ENCODE measurements at regions not wholly inside any gene's neighbourhood (a gene's known extent, or its start where the extent isn't known, plus 50 kb on each side); places are given as distances from the start of the nearest gene placed in this dataset.
"Not testable (repeated sequence)": the region's sequence is repeated elsewhere in the genome, so short reads cannot be mapped to it uniquely, and the experiment has no call there.

DNA sequence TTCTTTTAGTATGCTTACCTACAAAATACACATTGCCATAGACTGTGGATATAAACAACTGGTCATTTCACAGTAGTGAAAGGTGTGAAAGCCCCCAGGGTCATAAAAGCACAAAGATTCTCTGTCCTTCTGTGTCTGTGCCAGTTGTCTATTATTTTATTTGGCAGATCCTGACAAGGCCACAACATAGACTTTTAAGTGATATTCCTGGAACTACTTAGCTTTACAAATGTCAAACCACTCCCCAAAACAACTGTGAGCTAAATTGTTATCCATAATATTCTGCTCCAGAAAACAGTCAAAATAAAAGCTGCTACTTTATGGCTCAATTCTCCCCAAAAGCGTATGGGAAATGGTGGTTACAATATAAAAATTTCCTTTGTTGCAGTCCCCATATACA is 172.1 kb downstream of the SEC23A start:
- DNase-seq (ENCODE audit: low spot score in 2 of 2) (no peak), ATAC-seq (no peak)
- Mint-ChIP-seq H3K9me3 (no peaks in the 10 kb centered on the region), H3K4me1 (no peaks in the 10 kb centered on the region), H3K36me3 (no peaks in the 10 kb centered on the region), H3K4me3 (no peak overlapping the region), H3K27ac (no peak overlapping the region)

DNA sequence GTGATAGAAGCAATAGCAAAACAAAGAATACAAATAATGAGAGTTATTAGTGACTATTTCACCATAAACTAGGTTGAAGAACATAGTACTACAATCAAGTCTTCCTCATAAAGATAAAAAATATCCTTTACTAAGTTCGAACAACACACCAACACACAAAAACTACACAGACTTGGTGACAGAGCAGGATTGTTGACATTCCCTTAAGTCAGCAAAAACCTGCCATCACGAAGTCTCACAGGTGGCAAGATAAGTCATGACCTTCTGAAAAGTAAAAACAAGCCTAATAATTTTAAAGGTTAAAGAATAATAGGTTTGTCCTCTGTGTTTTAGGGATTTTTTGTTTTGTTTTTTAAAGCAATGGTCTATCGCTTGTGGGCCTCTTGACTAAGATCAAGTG is 173.0 kb downstream of the SEC23A start:
- H3K27ac Mint-ChIP-seq: no peak overlapping the region

DNA sequence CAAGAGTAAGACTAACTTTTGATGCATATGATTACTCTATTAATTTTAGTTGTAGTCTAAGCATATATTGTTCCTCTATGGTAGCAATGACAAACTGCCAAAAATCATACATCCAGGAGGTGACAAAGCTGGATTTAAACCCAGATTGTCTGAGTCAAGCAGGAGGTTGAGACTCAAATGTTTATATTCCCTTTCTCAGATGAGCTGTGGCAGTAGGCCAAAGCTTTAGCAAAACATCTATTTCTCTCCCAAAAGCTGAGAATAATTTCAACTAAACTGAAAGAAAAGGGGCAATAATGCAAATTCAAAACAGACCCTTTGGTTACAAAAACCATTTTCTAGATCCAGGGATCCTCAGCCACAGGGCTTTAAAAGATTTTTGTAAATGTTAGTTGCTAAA is 173.6 kb downstream of the SEC23A start:
- no peaks in the 10 kb centered on the region for H3K9me3 Mint-ChIP-seq
- no peaks in the 10 kb centered on the region for H3K36me3 Mint-ChIP-seq
- no peaks in the 10 kb centered on the region for H3K4me1 Mint-ChIP-seq
- H3K4me3 Mint-ChIP-seq: no peak overlapping the region
- no peak for ATAC-seq
- DNase-seq (ENCODE audit: low spot score in 2 of 2): no peak
- no peak overlapping the region for H3K27ac Mint-ChIP-seq

More for the DNA sequence above, 173.0 kb downstream of the SEC23A start:
- ATAC-seq (no peak), DNase-seq (ENCODE audit: low spot score in 2 of 2) (no peak)
- Mint-ChIP-seq H3K4me1 (no peaks in the 10 kb centered on the region), H3K36me3 (no peaks in the 10 kb centered on the region), H3K9me3 (no peaks in the 10 kb centered on the region), H3K4me3 (no peak overlapping the region)

DNA sequence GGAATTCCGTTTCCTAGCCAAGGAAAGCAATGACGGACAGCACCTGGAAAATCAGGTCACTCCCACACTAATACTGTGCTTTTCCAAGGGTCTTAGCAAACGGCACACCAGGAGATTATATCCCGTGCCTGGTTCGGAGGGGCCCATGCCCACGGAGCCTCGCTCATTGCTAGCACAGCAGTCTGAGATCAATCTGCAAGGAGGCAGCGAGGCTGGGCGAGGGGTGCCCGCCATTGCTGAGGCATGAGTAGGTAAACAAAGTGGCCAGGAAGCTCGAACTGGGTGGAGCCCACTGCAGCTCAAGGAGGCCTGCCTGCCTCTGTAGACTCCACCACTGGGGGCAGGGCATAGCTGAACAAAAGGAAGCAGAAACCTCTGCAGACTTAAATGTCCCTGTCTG is 181.1 kb downstream of the SEC23A start:
- not testable (repeated sequence) for ATAC-seq; H3K4me1 Mint-ChIP-seq; DNase-seq (ENCODE audit: low spot score in 2 of 2)

DNA sequence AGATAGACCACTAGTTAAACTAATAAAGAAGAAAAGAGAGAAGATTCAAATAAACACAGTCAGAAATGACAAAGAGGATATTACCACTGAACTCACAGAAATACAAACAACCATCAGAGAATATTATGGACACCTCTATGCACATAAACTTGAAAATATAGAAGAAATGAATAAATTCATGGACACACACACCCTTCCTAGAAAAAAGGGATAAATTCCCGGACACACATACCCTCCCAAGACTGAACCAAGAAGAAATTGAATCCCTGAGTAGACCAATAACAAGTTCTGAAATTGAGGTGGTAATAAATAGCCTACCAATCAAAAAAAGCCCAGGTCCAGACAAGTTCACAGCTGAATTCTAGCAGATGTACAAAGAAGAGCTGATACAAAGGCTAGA is 187.9 kb downstream of the SEC23A start:
- Mint-ChIP-seq H3K4me1 (no peaks in the 10 kb centered on the region), H3K27ac (no peak overlapping the region), H3K36me3 (no peaks in the 10 kb centered on the region), H3K4me3 (no peak overlapping the region), H3K9me3 (no peaks in the 10 kb centered on the region)
- no peak for DNase-seq (ENCODE audit: low spot score in 2 of 2)
- ATAC-seq: no peak

More for the DNA sequence above, 181.1 kb downstream of the SEC23A start:
- not testable (repeated sequence) for H3K36me3 Mint-ChIP-seq, H3K4me3 Mint-ChIP-seq, H3K27ac Mint-ChIP-seq, H3K9me3 Mint-ChIP-seq

DNA sequence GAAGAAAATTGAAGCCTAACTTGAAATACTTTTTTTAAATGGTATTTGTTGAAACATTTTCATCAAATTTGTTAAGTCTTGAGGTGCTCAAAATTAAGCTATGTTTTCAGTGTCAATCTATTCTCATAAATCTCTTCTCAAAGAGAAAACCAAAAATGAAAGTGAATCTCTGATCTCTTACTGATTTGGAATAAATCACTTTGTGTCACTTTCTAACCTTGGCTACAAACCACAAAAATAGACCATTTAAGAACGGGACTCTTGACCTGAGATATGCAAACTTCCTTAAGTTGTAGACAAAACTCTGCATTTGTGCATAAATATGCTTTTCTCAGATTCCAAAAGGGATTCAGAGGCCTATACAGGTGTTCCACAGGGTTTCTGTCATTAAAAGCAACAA is 192.9 kb downstream of the SEC23A start:
- Mint-ChIP-seq H3K36me3 (no peaks in the 10 kb centered on the region), H3K9me3 (no peaks in the 10 kb centered on the region), H3K4me1 (no peaks in the 10 kb centered on the region), H3K27ac (no peak overlapping the region), H3K4me3 (no peak overlapping the region)
- DNase-seq (ENCODE audit: low spot score in 2 of 2): no peak
- ATAC-seq: no peak

DNA sequence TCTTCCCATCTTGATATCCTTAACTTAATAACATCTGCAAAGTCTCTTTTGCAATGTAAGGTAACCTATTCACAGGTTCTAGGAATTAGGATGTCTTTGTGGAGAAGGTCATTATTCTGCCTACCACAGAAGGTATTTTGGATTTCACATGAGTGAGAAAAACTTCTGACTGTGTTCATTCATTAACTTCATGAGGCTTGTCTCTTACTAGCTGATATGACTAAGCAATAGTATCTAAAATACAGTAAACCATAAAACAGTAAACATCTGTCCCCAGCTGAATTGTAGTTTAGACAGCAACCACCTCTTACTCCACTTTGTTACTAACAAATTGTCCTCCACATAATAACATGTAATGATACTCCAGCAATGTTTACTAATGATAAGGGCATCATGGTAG is 198.1 kb downstream of the SEC23A start:
- no peak for ATAC-seq
- H3K4me1 Mint-ChIP-seq: no peaks in the 10 kb centered on the region
- H3K4me3 Mint-ChIP-seq: no peak overlapping the region

DNA sequence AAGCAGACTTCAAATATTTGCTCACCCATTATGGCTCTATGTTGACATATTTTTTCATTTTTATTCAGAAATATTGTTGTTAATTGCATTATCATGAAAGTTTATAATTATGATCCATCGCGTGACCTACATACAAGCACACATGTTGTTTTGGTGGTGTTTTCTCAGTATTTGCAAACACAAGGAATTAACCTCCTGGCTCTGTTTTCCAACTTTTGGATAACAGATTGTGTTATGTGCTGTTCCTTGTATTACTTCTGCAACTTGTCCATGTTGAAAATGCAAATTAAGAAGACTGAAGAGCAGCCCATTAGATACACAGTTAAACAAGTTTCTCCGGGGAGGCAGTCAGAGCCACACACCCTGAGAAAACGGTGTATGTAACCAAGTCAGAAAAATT is 201.2 kb downstream of the SEC23A start:
- H3K4me3 Mint-ChIP-seq: no peak overlapping the region
- no peak overlapping the region for H3K27ac Mint-ChIP-seq
- no peaks in the 10 kb centered on the region for H3K36me3 Mint-ChIP-seq
- DNase-seq (ENCODE audit: low spot score in 2 of 2) (no peak), ATAC-seq (no peak)
- no peaks in the 10 kb centered on the region for H3K4me1 Mint-ChIP-seq
- no peaks in the 10 kb centered on the region for H3K9me3 Mint-ChIP-seq

More for the DNA sequence above, 198.1 kb downstream of the SEC23A start:
- no peak overlapping the region for H3K27ac Mint-ChIP-seq
- no peaks in the 10 kb centered on the region for H3K9me3 Mint-ChIP-seq
- H3K36me3 Mint-ChIP-seq: no peaks in the 10 kb centered on the region
- no peak for DNase-seq (ENCODE audit: low spot score in 2 of 2)

DNA sequence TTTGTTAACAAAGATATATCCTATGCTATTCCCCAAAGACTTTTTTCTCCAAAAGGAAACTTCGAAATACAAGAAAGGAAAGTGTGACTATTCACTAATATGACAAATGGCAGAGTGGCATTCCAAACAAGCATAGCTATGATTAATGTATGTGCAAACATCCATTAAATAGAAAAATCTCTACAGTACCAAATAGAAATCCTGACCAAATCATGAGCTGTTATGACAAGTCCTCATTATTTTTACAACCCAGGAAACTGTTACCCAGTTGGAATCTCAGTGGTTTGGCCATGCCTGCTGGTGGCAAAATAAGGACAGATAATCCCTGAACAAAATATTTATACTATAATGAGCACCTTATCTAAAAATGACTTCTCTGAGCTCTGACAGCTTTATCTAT is 202.1 kb downstream of the SEC23A start:
- ATAC-seq: no peak
- Mint-ChIP-seq H3K36me3 (no peaks in the 10 kb centered on the region), H3K4me3 (no peak overlapping the region), H3K9me3 (no peaks in the 10 kb centered on the region), H3K4me1 (no peaks in the 10 kb centered on the region), H3K27ac (no peak overlapping the region)
- no peak for DNase-seq (ENCODE audit: low spot score in 2 of 2)

DNA sequence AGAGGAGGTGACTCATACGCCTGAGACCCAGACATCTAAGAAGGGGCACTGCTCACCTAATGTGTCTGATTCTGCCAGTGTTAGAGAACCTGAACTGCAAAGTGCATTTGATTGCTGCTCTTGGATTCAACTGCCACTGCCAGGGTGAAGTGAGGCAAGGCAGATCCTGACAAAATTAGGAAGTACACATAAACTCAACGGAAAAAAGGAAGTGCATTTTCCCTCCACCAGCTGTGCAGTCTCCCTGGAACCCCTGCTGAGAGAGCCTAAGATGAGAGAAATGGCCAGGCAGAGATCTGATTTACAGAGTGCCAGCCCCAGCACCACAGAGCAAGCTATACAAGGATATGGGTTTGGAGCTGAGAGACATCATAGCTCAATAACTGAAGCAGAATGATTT is 215.3 kb downstream of the SEC23A start:
- ATAC-seq: no peak
- Mint-ChIP-seq H3K9me3 (peaks cover 4% of the 10 kb centered on the region), H3K4me3 (no peak overlapping the region), H3K36me3 (no peaks in the 10 kb centered on the region), H3K27ac (no peak overlapping the region), H3K4me1 (no peaks in the 10 kb centered on the region)
- no peak for DNase-seq (ENCODE audit: low spot score in 2 of 2)

DNA sequence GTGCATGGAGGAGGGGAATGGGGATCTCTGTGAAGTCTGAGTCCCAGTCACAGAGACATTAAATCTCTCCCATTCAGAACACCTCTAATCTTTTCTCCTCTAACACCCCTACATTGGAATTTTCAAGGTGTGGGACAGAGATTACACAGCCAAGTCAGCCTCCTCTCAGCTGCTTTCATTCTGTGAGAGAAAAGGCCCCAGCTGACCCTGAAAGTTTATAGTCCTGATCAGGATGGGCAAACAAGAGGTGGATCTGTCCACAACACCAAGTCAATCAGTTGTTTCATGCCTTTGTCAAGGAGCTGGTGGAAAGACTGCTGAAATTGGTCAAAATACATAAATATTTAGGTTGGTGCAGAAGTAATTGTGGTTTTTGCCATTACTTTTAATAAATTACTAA is 218.9 kb downstream of the SEC23A start:
- Mint-ChIP-seq H3K27ac (no peak overlapping the region), H3K36me3 (no peaks in the 10 kb centered on the region), H3K4me1 (no peaks in the 10 kb centered on the region), H3K9me3 (peaks cover 3% of the 10 kb centered on the region), H3K4me3 (no peak overlapping the region)
- no peak for ATAC-seq
- no peak for DNase-seq (ENCODE audit: low spot score in 2 of 2)

DNA sequence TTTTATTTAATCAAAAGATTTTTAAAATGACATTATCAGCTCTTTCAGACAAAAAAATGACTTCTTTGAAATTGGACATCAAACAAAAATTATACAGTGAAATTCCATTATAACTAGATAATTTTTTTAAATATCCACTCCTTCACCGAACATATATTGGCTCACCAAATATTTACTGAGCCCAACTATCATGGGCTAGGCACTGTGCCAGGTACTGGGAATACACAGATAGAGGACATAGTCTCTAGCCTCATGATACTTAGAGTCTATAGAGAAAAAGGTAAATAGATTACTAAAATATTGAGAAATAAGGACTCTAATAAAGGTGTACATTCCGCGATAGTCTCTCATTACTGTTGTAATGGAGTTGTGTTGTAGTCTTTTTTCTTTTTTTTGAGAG is 219.9 kb downstream of the SEC23A start:
- Mint-ChIP-seq H3K4me3 (no peak overlapping the region), H3K4me1 (no peaks in the 10 kb centered on the region), H3K27ac (no peak overlapping the region), H3K9me3 (no peaks in the 10 kb centered on the region), H3K36me3 (no peaks in the 10 kb centered on the region)
- ATAC-seq: no peak
- DNase-seq (ENCODE audit: low spot score in 2 of 2): no peak

DNA sequence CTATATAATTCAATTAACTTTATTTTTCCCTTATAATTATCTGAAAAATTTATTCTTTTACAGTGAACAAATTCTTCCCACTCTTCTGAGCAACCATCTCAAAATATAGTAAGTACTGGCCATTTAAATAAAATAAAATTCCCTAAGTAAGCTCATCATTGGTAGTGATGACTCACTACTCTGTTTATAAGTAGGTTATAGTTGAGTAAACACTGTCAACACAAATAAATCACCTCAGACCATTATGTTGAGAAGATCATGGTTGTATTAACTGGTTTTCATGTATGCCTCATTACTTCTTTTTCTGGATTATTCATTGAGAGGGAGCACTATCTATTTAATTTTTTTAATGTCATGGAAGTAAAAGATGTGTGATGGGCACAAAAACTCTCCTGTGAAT is 220.5 kb downstream of the SEC23A start:
- no peak for DNase-seq (ENCODE audit: low spot score in 2 of 2)
- H3K4me1 Mint-ChIP-seq: no peaks in the 10 kb centered on the region
- H3K27ac Mint-ChIP-seq: no peak overlapping the region
- no peak overlapping the region for H3K4me3 Mint-ChIP-seq
- no peak for ATAC-seq
- no peaks in the 10 kb centered on the region for H3K9me3 Mint-ChIP-seq
- H3K36me3 Mint-ChIP-seq: no peaks in the 10 kb centered on the region

DNA sequence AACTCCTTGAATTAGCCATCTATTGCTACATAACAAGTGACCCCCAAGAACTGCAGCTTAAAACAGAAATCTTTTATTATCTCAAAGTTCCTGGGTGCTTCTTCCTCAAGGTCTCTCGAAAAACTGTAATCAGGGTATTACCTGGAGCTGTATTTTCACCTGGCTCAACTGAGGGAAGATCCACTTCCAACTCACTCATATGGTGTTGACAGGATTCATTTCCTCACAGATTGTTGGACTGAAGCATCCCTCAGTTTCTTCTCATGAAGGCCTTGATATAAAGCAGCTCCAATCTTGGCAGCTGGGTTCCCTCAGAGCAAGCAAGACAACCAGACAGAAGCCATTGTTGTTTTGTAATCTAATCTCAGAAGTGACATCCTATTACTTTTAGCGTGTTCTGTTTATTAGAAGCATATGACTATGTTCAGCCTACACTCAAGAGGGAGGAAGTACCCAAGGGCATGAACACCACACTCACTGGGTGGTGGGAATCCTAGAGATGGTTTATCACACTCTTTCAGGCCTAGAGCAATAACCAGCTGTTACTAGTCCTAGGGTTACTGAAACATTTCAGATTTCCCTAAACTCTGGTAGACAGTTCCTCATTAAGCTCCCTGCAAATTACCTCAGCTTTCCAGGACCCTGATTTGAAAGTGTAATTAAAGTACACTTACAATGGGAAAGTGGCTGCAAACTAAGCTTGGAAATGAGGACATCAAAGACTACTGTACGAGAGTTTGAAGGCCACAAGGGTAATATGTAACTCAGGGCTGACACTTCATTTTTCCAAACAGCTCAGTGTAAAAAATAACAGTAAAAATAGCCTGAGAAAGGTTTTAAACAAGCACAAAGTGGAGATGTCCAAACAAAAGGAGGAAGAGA is 222.2 kb downstream of the SEC23A start:
- DNase-seq (ENCODE audit: low spot score in 2 of 2): no peak
- Mint-ChIP-seq H3K27ac (no peak overlapping the region), H3K4me1 (no peaks in the 10 kb centered on the region), H3K36me3 (no peaks in the 10 kb centered on the region), H3K4me3 (no peak overlapping the region), H3K9me3 (no peaks in the 10 kb centered on the region)
- ATAC-seq: no peak

DNA sequence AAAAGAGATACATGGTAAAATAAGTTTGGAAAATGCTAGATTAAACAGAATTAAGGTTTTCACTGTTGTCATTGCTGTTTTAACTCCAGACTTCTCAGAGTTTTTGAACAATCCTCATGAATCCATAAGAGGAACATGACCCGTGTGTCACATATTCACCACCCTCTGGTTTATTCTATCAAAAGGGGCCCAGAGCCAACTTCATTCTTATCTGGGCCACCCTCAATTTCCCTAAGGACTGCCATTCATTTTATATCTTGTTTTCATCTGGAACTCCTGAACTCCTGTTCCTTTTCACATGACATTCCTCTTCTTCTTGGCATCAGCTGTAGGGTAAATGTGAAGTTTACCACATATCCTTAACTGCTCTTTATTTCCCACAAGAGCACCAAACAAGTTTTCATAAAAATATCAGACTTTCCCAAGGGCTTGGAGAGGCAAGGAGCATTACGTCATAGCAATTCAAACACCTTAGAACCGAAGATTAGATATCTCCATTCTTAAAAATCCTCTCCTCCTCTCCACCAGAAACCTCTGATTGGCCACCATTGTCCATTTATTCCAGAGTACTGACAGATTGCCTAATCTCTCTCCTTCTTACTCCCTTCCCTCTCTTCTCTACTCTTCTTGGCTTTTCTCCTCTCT is 225.2 kb downstream of the SEC23A start:
- Mint-ChIP-seq H3K9me3 (no peaks in the 10 kb centered on the region), H3K4me1 (no peaks in the 10 kb centered on the region), H3K4me3 (no peak overlapping the region), H3K27ac (no peak overlapping the region), H3K36me3 (no peaks in the 10 kb centered on the region)
- ATAC-seq (no peak), DNase-seq (ENCODE audit: low spot score in 2 of 2) (no peak)

DNA sequence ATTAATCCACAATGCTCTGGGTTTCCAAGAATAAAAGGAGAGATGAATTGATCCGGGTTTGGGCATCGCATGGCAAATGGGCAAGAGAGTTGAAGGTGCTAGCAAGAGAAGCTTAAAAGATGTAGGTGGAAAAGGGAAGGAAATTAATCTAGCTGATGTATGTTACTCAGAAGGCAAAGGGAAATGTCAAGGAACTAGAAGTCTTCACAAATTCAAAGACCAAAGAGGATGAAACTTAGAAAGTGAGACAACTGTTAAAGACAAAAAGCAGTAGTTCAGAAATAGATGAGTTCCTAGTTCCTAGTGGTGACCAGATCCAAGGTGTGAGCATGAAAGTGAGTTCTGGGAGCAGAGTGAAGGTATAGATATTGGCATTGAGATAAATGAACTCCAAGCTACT is 228.3 kb downstream of the SEC23A start:
- H3K27ac Mint-ChIP-seq: no peak overlapping the region
- DNase-seq (ENCODE audit: low spot score in 2 of 2): no peak
- no peak overlapping the region for H3K4me3 Mint-ChIP-seq
- no peaks in the 10 kb centered on the region for H3K36me3 Mint-ChIP-seq
- ATAC-seq: no peak
- H3K4me1 Mint-ChIP-seq: no peaks in the 10 kb centered on the region
- H3K9me3 Mint-ChIP-seq: no peaks in the 10 kb centered on the region

Data from stimulated activated effector memory CD8-positive, alpha-beta T cell treated with anti-CD3 and anti-CD28 coated beads, Interleukin-12 subunit alpha, Interleukin-12 subunit beta, amount 100 ng/mL, for 72 hours (primary cell).